OCI-LY7 (cell line): ENCODE measurements at regions not wholly inside any gene's neighbourhood (a gene's known extent, or its start where the extent isn't known, plus 50 kb on each side); places are given as distances from the start of the nearest gene placed in this dataset.

Experiments
- BruUV-seq: library from RNA; stranded (reverse); fragments of 400-500 nt; replicated peaks from 2 replicates; lab custom pipeline; 2021; lab: Mats Ljungman, UMichigan
- CTCF ChIA-PET: fragments of 300-600 bp; sonication (Branson Sonifier 250); formaldehyde crosslinking; loops from one replicate; lab custom pipeline; 2022; ENCODE audit warnings: antibody characterized with exemption; ENCODE audit not compliant: unreplicated experiment; lab: Charles Lee
- POLR2A ChIA-PET: fragments of 300-600 bp; sonication (Branson Sonifier 250); formaldehyde crosslinking; loops from one replicate; lab custom pipeline; 2022; ENCODE audit warnings: antibody characterized with exemption; lab: Charles Lee
- DNase-seq: peaks from one replicate; pipeline ENCODE4 v3.0.0-alpha.2; 2015; ENCODE audit warnings: low spot score
- H2AFZ ChIP-seq: fragments of 200-600 bp; sonication (generic), shearing (Covaris generic); 2 replicates; pipeline ENCODE4 v1.6.1; 2014; ENCODE audit warnings: mild to moderate bottlenecking, antibody characterized with exemption, low read length, moderate library complexity
- H3K27ac ChIP-seq: fragments of 200-600 bp; sonication (generic); 2 replicates; pipeline ENCODE4 v1.5.1; 2014; ENCODE audit warnings: mixed run types, low read depth, mild to moderate bottlenecking, moderate library complexity, low read length, inconsistent platforms; ENCODE audit not compliant: poor library complexity, severe bottlenecking
- H3K36me3 ChIP-seq: fragments of 200-600 bp; sonication (generic); 2 replicates; pipeline ENCODE4 v1.6.1; 2014; ENCODE audit warnings: mild to moderate bottlenecking, antibody characterized with exemption, low read length, moderate library complexity, mixed read lengths; ENCODE audit not compliant: insufficient read depth
- H3K4me1 ChIP-seq: fragments of 200-600 bp; sonication (generic); 2 replicates; pipeline ENCODE4 v1.5.1; 2014; ENCODE audit warnings: mild to moderate bottlenecking, low read length; ENCODE audit not compliant: insufficient read depth, poor library complexity, severe bottlenecking
- H3K4me2 ChIP-seq: fragments of 200-600 bp; sonication (generic); 2 replicates; pipeline ENCODE4 v1.6.1; 2014; ENCODE audit warnings: mild to moderate bottlenecking, low read length
- H3K4me3 ChIP-seq: fragments of 200-600 bp; sonication (generic); 2 replicates; pipeline ENCODE4 v1.5.1; 2014; ENCODE audit warnings: mild to moderate bottlenecking, low read depth, low read length; ENCODE audit not compliant: poor library complexity, severe bottlenecking
- H3K79me2 ChIP-seq: fragments of 200-600 bp; sonication (generic); 2 replicates; pipeline ENCODE4 v1.6.1; 2016; ENCODE audit warnings: low read depth, mild to moderate bottlenecking, low read length, moderate library complexity, mixed read lengths; ENCODE audit not compliant: insufficient read depth
- H3K9me2 ChIP-seq: fragments of 200-600 bp; sonication (generic); 2 replicates; pipeline ENCODE4 v1.6.1; 2016; ENCODE audit warnings: mild to moderate bottlenecking, low read length, mixed read lengths; ENCODE audit not compliant: insufficient read depth
- H3K9me3 ChIP-seq: fragments of 200-600 bp; sonication (generic); 2 replicates; pipeline ENCODE4 v1.6.1; 2014; ENCODE audit warnings: mild to moderate bottlenecking, mixed run types, low read length, mixed read lengths
- H4K20me1 ChIP-seq: fragments of 200-600 bp; sonication (generic); 2 replicates; pipeline ENCODE4 v1.6.1; 2014; ENCODE audit warnings: mild to moderate bottlenecking, antibody characterized with exemption, low read length, moderate library complexity, mixed read lengths; ENCODE audit not compliant: insufficient read depth
- CTCF ChIP-seq: fragments of 200-600 bp; sonication (generic); conservative IDR thresholded peaks from 2 replicates; pipeline ENCODE4 v1.5.1; 2014; ENCODE audit warnings: mild to moderate bottlenecking, antibody characterized with exemption, low read length, moderate library complexity, mixed read lengths
- EZH2phosphoT487 ChIP-seq: fragments of 200-600 bp; sonication (generic); IDR thresholded peaks from 2 replicates; pipeline ENCODE4 v1.6.1; 2018; ENCODE audit warnings: low read depth, borderline replicate concordance, mild to moderate bottlenecking, mixed run types, antibody characterized with exemption, low read length, moderate library complexity, mixed read lengths
- intact Hi-C: fragments of 100-400 bp; cut with micrococcal nuclease; formaldehyde crosslinking; loops from one replicate; pipeline ENCODE4 v1.10.0; 2022; ENCODE audit not compliant: unreplicated experiment

- H3K9me3 ChIP-seq = no peaks in the 10 kb centered on the region
- H3K27ac ChIP-seq = no peak overlapping the region
- H3K4me1 ChIP-seq = no peaks in the 10 kb centered on the region
- intact Hi-C loops = no loop called here
- H3K79me2 ChIP-seq = no peaks in the 10 kb centered on the region
- BruUV-seq = no TSS peak
- H3K4me2 ChIP-seq = no peak overlapping the region
- ChIA-PET POLR2A (interaction anchor here (0.6 kb wide), 1 partner anchor 144 kb away, joined by 3 read pairs; no protein-coding TSS in a partner anchor), CTCF (no interaction called here)
- no peak overlapping the region for H2AFZ ChIP-seq
- H3K36me3 ChIP-seq = no peaks in the 10 kb centered on the region
- no peaks in the 10 kb centered on the region for H3K9me2 ChIP-seq
- DNase-seq = no peak
- TF ChIP-seq CTCF (no peak), EZH2phosphoT487 (no peak)
- H4K20me1 ChIP-seq = no peaks in the 10 kb centered on the region
- no peak overlapping the region for H3K4me3 ChIP-seq
These were observed 226.6 kb downstream of the MEIS1 start for GRCh38 chr2:66661253-66662173.

- Histone ChIP-seq H3K4me2 (no peak overlapping the region), H3K9me3 (no peaks in the 10 kb centered on the region), H3K4me1 (no peaks in the 10 kb centered on the region), H3K27ac (no peak overlapping the region), H3K79me2 (no peaks in the 10 kb centered on the region), H4K20me1 (no peaks in the 10 kb centered on the region), H3K9me2 (no peaks in the 10 kb centered on the region), H3K36me3 (no peaks in the 10 kb centered on the region), H2AFZ (no peak overlapping the region), H3K4me3 (no peak overlapping the region)
- ChIA-PET CTCF (no interaction called here), POLR2A (no interaction called here)
- no peak for TF ChIP-seq EZH2phosphoT487
- no peak for TF ChIP-seq CTCF
- BruUV-seq = no TSS peak
- intact Hi-C loops = no loop called here
- no peak for DNase-seq
These were observed 230.4 kb downstream of the MEIS1 start for GRCh38 chr2:66665124-66665984.
